NCI-H1436 (cell line): ENCODE measurements at regions not wholly inside any gene's neighbourhood (a gene's known extent, or its start where the extent isn't known, plus 50 kb on each side); places are given as distances from the start of the nearest gene placed in this dataset.

Experiments used
- DNase-seq: peaks from one replicate; lab custom pipeline; 2025; lab: John Stamatoyannopoulos, UW

GRCh38 chr16:56090076-56090475 is 101.2 kb upstream of the GNAO1 start:
- DNase-seq, result no peak

GRCh38 chr16:56087626-56088025 is 103.7 kb upstream of the GNAO1 start:
- no peak for DNase-seq

DNA sequence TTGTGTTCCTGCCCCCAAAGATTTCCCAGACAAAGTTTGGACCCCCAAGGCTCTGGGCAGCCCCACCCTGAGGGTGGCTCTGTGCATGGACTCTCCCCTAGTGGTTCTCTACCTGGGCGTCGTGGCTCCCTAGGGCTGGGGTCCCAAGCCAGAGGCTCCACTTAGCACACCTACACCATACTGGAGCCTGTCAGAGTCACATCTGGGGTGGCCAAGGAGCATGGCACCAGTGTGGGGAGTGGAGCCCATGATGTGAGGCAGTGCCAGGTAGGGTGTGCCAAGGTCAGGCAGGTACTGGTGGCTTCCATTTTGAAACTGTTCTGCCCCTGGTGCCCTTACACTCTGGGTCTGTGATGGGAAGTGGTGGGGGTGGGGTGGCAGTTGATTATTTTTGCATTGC is 109.9 kb upstream of the GNAO1 start:
- DNase-seq, result no peak

DNA sequence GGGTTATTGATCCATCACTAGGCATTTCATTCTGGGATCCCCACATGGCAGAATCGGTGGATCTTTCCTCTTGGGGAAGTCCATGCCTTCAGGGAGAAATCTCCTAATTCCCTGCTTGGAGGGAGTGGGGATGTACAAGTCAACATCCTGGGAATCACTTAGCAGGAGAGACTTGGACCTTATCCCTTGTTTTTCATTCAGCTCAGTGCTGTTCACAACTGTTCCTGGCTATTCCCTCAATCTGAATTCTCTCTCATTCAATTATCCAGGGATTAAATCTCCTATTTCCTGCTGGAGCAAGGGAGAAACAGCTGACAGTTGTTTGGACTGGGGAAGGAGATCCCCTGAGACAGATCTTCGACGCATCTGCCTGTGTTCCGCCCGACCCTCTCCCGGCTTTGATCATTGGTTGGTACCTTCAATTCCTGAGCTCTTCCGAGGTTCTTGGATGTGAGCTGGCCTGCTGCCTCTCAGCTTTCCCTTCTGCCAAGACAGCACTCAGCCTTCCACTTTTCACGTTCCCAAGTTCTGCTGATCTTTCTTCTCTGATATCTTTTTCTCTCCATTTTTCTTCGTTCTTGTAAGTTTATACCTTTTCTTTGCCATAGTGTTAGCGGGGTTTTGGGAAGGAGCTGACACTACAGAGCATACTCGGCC is 115.4 kb upstream of the GNAO1 start:
- DNase-seq, result no peak

- DNase-seq, result no peak
Observed at GRCh38 chr16:56073508-56073907, 117.8 kb upstream of the GNAO1 start.

DNA sequence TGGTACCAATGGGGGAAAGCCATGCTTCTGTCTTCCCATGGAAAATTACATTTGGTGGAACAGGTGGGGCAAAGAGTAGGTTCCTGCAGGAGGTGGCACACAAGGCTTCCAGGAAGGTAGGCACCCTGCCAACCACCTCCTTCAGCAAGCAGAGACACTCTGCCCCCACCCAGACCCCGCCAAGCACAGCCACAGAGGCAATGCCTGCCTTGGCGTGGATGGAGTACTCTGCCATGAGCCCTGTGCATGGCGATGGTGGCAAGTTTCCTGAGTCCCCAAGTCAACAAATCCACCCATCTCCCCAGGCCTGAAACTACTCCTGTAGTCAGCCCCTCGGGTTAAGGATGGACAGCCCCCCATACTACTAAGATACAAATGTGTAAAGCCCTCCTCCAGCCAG is 119.2 kb upstream of the GNAO1 start:
- no peak for DNase-seq

GRCh38 chr16:56068816-56069215 is 122.5 kb upstream of the GNAO1 start:
- DNase-seq, result no peak

- no peak for DNase-seq
Observed at GRCh38 chr16:56068314-56068713, 123.0 kb upstream of the GNAO1 start.

- DNase-seq, result no peak
Observed at GRCh38 chr16:56067406-56067805, 123.9 kb upstream of the GNAO1 start.

DNA sequence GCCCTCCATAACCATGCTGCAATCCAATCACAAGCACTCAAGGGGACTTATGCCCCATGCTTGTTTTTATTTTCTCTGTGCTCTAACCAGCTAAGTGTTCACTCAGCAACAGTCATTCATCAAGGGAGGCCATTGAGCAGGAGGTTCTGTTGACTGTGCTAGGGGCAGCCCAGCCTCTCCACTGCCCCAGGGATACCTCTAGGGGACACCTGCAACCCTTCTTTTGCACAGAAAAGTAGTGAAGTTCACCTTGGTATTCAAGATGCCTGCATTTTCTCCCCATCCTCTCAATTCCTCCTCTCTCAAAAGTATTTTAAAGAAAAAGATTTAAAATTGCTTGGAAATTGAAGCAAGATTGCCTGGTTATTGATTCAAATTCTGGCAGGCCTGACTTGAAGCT is 124.7 kb upstream of the GNAO1 start:
- no peak for DNase-seq

GRCh38 chr16:56063111-56063510 is 128.2 kb upstream of the GNAO1 start:
- DNase-seq, result no peak

DNA sequence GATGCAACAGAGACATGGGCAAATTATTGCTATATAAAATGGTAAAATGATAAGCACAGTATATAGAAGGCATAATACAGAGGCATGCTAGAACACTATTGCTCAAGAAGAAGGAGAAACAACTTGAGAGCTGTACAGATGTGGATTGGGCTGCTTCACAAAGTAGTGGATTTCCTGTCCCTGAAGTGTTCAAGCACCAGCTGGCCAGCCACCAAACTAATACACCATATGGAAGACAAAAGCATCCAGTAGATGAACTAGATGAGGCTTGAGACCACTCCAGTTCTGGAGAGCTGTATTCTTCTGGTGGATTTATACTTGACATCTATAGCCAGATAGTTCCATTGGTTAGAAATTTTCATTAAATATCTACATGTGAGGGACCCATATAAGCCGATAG is 134.1 kb upstream of the GNAO1 start:
- DNase-seq, result no peak

GRCh38 chr16:56050916-56051315 is 140.4 kb upstream of the GNAO1 start:
- no peak for DNase-seq

GRCh38 chr16:56048425-56049105 is 142.7 kb upstream of the GNAO1 start:
- no peak for DNase-seq

GRCh38 chr16:56047307-56048234 is 143.7 kb upstream of the GNAO1 start:
- no peak for DNase-seq

DNA sequence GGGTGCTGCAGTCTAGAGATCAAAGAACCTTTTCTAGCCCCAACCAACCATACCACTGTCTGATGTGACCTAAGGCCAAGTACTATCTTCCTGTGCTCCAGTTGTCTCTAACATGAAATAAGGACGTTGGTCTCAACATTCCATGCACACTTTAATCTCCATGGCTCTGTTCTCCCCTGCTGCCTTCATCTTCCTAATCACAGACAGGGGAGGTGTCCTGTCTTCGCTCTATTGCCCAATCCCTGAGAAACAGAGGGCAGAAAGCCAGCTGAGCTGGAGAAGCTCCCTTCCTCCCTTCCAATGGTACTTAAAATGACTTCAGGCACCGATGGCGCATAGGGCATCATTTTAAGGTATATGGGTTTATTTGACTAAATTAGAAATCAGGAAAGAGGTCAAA is 148.9 kb upstream of the GNAO1 start:
- no peak for DNase-seq

DNA sequence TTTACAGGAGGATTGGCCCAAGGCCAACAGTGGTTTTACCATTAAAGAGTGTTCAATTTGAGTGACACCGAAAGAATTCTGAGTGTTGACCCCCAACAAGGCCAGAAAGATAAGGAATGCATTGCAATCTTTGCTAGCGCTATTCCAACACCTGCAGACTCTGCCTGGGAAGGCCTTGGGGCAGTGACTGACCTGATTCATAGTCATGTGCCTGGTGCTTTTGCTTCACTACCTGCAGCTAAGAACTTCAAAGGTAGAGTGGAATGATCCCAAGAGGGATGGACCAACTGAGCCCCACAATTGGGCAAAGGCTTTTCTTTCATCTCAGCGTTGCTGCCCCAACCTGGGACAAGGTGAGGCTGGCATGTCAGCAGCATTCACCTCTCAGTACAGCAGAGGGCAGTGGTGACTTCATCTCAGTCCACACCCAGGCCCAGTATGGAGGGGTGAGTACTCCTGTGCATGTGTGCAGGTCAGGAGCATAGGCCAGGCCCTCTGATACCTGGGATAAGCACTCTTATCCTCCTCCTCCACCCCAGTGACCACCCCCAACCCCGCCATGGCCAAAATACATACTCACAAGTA is 149.6 kb upstream of the GNAO1 start:
- DNase-seq, result peak; percentile 65

GRCh38 chr16:56038564-56039098 is 152.7 kb upstream of the GNAO1 start:
- no peak for DNase-seq

GRCh38 chr16:56032072-56032471 is 156.9 kb upstream of the CES5A start:
- no peak for DNase-seq

- no peak for DNase-seq
Observed at GRCh38 chr16:56029026-56029425, 153.9 kb upstream of the CES5A start.

GRCh38 chr16:56022818-56023217 is 147.6 kb upstream of the CES5A start:
- DNase-seq, result no peak

GRCh38 chr16:56019274-56019673 is 144.1 kb upstream of the CES5A start:
- DNase-seq, result no peak
